HepG2 (cell line): ENCODE measurements at regions not wholly inside any gene's neighbourhood (a gene's known extent, or its start where the extent isn't known, plus 50 kb on each side); places are given as distances from the start of the nearest gene placed in this dataset.

Experiments
- FOXK1 ChIP-seq: sonication (generic); formaldehyde crosslinking; IDR thresholded peaks from 2 replicates; pipeline ENCODE4 v1.4.0; 2020; ENCODE audit warnings: low read depth, missing genetic modification reagents, borderline replicate concordance
- HMG20A ChIP-seq: IDR thresholded peaks from 2 replicates; pipeline ENCODE4 v1.6.1; 2016; ENCODE audit warnings: borderline replicate concordance
- NR2F2 ChIP-seq: IDR thresholded peaks from 2 replicates; pipeline ENCODE4 v1.6.1; 2012; ENCODE audit warnings: low read depth, inconsistent platforms, borderline replicate concordance
- POLR2A ChIP-seq, 2 experiments: IDR thresholded peaks; 2 replicates each; pipeline ENCODE4 v1.6.1; 2011; ENCODE audit warnings: low read depth in 2 of 2, low read length in 2 of 2, mild to moderate bottlenecking in 1 of 2, moderate library complexity in 1 of 2; ENCODE audit not compliant: insufficient read depth in 1 of 2
- REST ChIP-seq, 2 experiments: IDR thresholded peaks; 2 replicates each; pipeline ENCODE4 v1.6.1; 2011 to 2012; ENCODE audit warnings: low read length in 2 of 2, borderline replicate concordance in 1 of 2, low read depth in 1 of 2, mild to moderate bottlenecking in 1 of 2, moderate library complexity in 1 of 2
- SKIL ChIP-seq: sonication (generic); formaldehyde crosslinking; IDR thresholded peaks from 2 replicates; pipeline ENCODE4 v1.8.0; 2022; ENCODE audit warnings: missing genetic modification reagents, mild to moderate bottlenecking, moderate library complexity, borderline replicate concordance
- SRF ChIP-seq: IDR thresholded peaks from 2 replicates; pipeline ENCODE4 v1.6.1; 2011; ENCODE audit warnings: mild to moderate bottlenecking, low read depth, low read length, moderate library complexity
- ZMYM2 ChIP-seq: sonication (generic); formaldehyde crosslinking; IDR thresholded peaks from 2 replicates; pipeline ENCODE4 v1.8.0; 2022; ENCODE audit warnings: mild to moderate bottlenecking, missing genetic modification reagents
- TF ChIP-seq, protein P1 (sequence below): sonication (generic); formaldehyde crosslinking; IDR thresholded peaks from 2 replicates; pipeline ENCODE4 v1.5.0; 2020; ENCODE audit warnings: mild to moderate bottlenecking, missing genetic modification reagents, moderate library complexity

DNA sequence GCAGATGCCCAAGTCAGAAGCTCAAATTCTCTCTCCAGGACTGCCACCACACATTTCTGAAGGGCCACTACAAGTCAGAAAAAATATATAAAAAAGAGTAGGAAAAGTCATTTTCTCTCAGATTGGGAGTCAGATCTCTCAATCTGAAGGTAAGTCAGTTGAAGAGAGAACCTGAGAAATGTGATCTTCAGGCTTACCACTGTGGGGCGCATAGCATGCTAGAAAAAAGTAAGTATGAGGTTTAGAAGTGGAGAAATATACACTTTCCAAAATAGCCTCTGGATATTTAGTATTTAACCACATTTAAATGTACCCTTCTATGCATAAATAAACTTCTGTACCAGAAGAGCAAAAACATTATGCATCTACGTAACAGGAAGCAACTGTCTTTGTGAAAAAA lies 800.7 kb upstream of the CTNND2 start:
- TF ChIP-seq REST (IDR thresholded peaks at IDR 0.05; ENCODE audit: borderline replicate concordance in 1 of 2, low read depth in 1 of 2, low read length in 2 of 2) (no peak), SKIL (CRISPR knock-in tag) (no peak), FOXK1 (CRISPR knock-in tag) (no peak), ZMYM2 (CRISPR knock-in tag) (no peak), NR2F2 (no peak), HMG20A (CRISPR knock-in tag) (no peak), POLR2A (IDR thresholded peaks at IDR 0.05; ENCODE audit: insufficient read depth in 1 of 2, low read depth in 2 of 2, low read length in 2 of 2) (no peak), SRF (no peak)
- TF ChIP-seq, protein P1, sequence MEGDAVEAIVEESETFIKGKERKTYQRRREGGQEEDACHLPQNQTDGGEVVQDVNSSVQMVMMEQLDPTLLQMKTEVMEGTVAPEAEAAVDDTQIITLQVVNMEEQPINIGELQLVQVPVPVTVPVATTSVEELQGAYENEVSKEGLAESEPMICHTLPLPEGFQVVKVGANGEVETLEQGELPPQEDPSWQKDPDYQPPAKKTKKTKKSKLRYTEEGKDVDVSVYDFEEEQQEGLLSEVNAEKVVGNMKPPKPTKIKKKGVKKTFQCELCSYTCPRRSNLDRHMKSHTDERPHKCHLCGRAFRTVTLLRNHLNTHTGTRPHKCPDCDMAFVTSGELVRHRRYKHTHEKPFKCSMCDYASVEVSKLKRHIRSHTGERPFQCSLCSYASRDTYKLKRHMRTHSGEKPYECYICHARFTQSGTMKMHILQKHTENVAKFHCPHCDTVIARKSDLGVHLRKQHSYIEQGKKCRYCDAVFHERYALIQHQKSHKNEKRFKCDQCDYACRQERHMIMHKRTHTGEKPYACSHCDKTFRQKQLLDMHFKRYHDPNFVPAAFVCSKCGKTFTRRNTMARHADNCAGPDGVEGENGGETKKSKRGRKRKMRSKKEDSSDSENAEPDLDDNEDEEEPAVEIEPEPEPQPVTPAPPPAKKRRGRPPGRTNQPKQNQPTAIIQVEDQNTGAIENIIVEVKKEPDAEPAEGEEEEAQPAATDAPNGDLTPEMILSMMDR, result no peak
